GM23338 (cell line): ENCODE measurements at regions not wholly inside any gene's neighbourhood (a gene's known extent, or its start where the extent isn't known, plus 50 kb on each side); places are given as distances from the start of the nearest gene placed in this dataset.

Experiments
- ATAC-seq: fragments of 200-7000 bp; cut with Tn5 transposase; 3 replicates; pipeline ENCODE4 v1.9.1; 2020
- DNase-seq: peaks from one replicate; pipeline ENCODE4 v3.0.0-alpha.2; 2015; ENCODE audit warnings: low spot score
- H2AFZ ChIP-seq: fragments of 200-600 bp; sonication (generic); 2 replicates; pipeline ENCODE4 v1.8.0; 2016; ENCODE audit warnings: antibody characterized with exemption, mild to moderate bottlenecking, moderate library complexity
- H3F3A ChIP-seq: fragments of 200-600 bp; sonication (generic); replicated peaks from 2 replicates; pipeline ENCODE4 v1.8.0; 2017; ENCODE audit warnings: antibody characterized with exemption, mixed run types, low read depth
- H3K27ac ChIP-seq: fragments of 200-600 bp; sonication (generic); 2 replicates; pipeline ENCODE4 v1.6.1; 2016; ENCODE audit warnings: low read depth
- H3K27me3 ChIP-seq: fragments of 200-600 bp; sonication (generic); 2 replicates; pipeline ENCODE4 v1.8.0; 2016; ENCODE audit warnings: mild to moderate bottlenecking, mixed run types, moderate library complexity; ENCODE audit not compliant: insufficient read depth
- H3K36me3 ChIP-seq: fragments of 200-600 bp; sonication (generic); 2 replicates; pipeline ENCODE4 v1.8.0; 2016; ENCODE audit warnings: mild to moderate bottlenecking; ENCODE audit not compliant: insufficient read depth
- H3K4me1 ChIP-seq: fragments of 200-600 bp; sonication (generic); 2 replicates; pipeline ENCODE4 v1.8.0; 2016; ENCODE audit warnings: mild to moderate bottlenecking, moderate library complexity; ENCODE audit not compliant: insufficient read depth
- H3K4me2 ChIP-seq: fragments of 200-600 bp; sonication (generic); 2 replicates; pipeline ENCODE4 v1.7.1; 2017; ENCODE audit warnings: mixed run types
- H3K4me3 ChIP-seq: fragments of 200-600 bp; sonication (generic); 2 replicates; pipeline ENCODE4 v1.6.1; 2016; ENCODE audit warnings: mixed run types
- H3K79me2 ChIP-seq: fragments of 200-600 bp; sonication (generic); replicated peaks from 2 replicates; pipeline ENCODE4 v1.8.0; 2017; ENCODE audit warnings: mild to moderate bottlenecking; ENCODE audit not compliant: insufficient read depth
- H3K9me2 ChIP-seq: fragments of 200-600 bp; sonication (generic); 2 replicates; pipeline ENCODE4 v1.8.0; 2017; ENCODE audit not compliant: insufficient read depth
- H4K20me1 ChIP-seq: fragments of 200-600 bp; sonication (generic); replicated peaks from 2 replicates; pipeline ENCODE4 v1.8.0; 2017; ENCODE audit warnings: mild to moderate bottlenecking; ENCODE audit not compliant: insufficient read depth
- H3K27ac Mint-ChIP-seq: 2 replicates; pipeline ENCODE4 v1.8.0; 2020; ENCODE audit warnings: inconsistent platforms, mild to moderate bottlenecking, moderate library complexity, mixed read lengths
- H3K27me3 Mint-ChIP-seq: 3 replicates; pipeline ENCODE4 v1.8.0; 2022; ENCODE audit warnings: low read depth, mild to moderate bottlenecking, moderate library complexity, mixed read lengths, inconsistent platforms; ENCODE audit not compliant: insufficient read depth, poor library complexity
- H3K36me3 Mint-ChIP-seq: 3 replicates; pipeline ENCODE4 v1.8.0; 2021; ENCODE audit warnings: low read depth, mild to moderate bottlenecking, inconsistent platforms, moderate library complexity, mixed read lengths
- H3K4me1 Mint-ChIP-seq: 3 replicates; pipeline ENCODE4 v1.8.0; 2020; ENCODE audit warnings: mild to moderate bottlenecking, inconsistent platforms, mixed read lengths
- H3K4me3 Mint-ChIP-seq: 3 replicates; pipeline ENCODE4 v1.8.0; 2021; ENCODE audit warnings: moderate library complexity, mild to moderate bottlenecking, inconsistent platforms, mixed read lengths
- H3K9me3 Mint-ChIP-seq: 3 replicates; pipeline ENCODE4 v1.8.0; 2020; ENCODE audit warnings: moderate library complexity, mild to moderate bottlenecking, inconsistent platforms, mixed read lengths
- EZH2phosphoT487 ChIP-seq: fragments of 200-600 bp; sonication (generic); IDR thresholded peaks from one replicate; pipeline ENCODE4 v1.8.1; 2018; ENCODE audit warnings: antibody characterized with exemption; ENCODE audit not compliant: unreplicated experiment
- JUNB ChIP-seq: IDR thresholded peaks from one replicate; pipeline ENCODE4 v1.6.1; 2016; ENCODE audit warnings: antibody characterized with exemption; ENCODE audit not compliant: unreplicated experiment
- POLR2AphosphoS5 ChIP-seq: IDR thresholded peaks from 2 replicates; pipeline ENCODE4 v1.6.1; 2016; ENCODE audit warnings: antibody characterized with exemption, low read depth
- STAT1 ChIP-seq: IDR thresholded peaks from one replicate; pipeline ENCODE4 v1.6.1; 2016; ENCODE audit warnings: antibody characterized with exemption; ENCODE audit not compliant: unreplicated experiment
- ZNF114 ChIP-seq: fragments of 250-450 bp; sonication (Bioruptor Pico); IDR thresholded peaks from 2 replicates; pipeline ENCODE4 v1.5.0; 2020; ENCODE audit warnings: mild to moderate bottlenecking, moderate library complexity
- ZNF331 ChIP-seq: fragments of 250-450 bp; sonication (Bioruptor Pico); IDR thresholded peaks from 2 replicates; pipeline ENCODE4 v1.5.0; 2020; ENCODE audit warnings: low read depth, mild to moderate bottlenecking, moderate library complexity
- TF ChIP-seq, protein P1 (sequence below): fragments of 250-450 bp; sonication (Bioruptor Pico); IDR thresholded peaks from 2 replicates; pipeline ENCODE4 v1.5.0; 2020; ENCODE audit warnings: mild to moderate bottlenecking, moderate library complexity
- TF ChIP-seq, protein P2 (sequence below): IDR thresholded peaks from 2 replicates; pipeline ENCODE4 v1.6.1; 2016; ENCODE audit warnings: antibody characterized with exemption
- TF ChIP-seq, protein P3 (sequence below): IDR thresholded peaks from one replicate; pipeline ENCODE4 v1.6.1; 2018; ENCODE audit warnings: antibody characterized with exemption; ENCODE audit not compliant: unreplicated experiment
- TF ChIP-seq, protein P4 (sequence below), 2 experiments: fragments of 200-600 bp in 1 of 2; sonication (generic) in 1 of 2; conservative IDR thresholded peaks; 2 replicates each; pipeline versions ENCODE4 v1.5.1 to v1.6.1; 2016 to 2017; ENCODE audit warnings: antibody characterized with exemption in 2 of 2, low read depth in 2 of 2, mild to moderate bottlenecking in 2 of 2, moderate library complexity in 1 of 2

DNA sequence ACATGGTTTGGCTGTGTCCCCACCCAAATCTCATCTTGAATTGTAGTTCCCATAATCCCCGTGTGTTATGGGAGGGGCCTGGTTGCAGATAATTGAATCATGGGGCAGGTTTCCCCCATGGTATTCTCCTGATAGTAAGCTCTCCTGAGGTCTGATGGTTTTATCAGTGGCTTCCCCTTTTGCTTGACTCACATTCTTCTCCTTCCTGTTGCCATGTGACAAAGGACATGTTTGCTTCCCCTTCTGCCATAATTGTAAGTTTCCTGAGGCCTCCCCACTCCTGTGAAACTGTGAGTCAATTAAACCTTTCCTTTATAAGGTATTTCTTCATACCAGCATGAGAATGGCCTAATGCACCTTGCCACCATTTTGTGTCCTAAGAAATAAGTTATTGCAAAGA lies 415.0 kb downstream of the COL11A1 start:
- Histone ChIP-seq H2AFZ (no peak overlapping the region), H3F3A (no peaks in the 10 kb centered on the region), H3K4me1 (peaks cover 9% of the 10 kb centered on the region), H3K79me2 (no peaks in the 10 kb centered on the region), H3K36me3 (no peaks in the 10 kb centered on the region), H3K4me3 (no peak overlapping the region), H3K4me2 (no peak overlapping the region), H4K20me1 (no peaks in the 10 kb centered on the region), H3K27ac (no peak overlapping the region), H3K9me2 (peaks cover 4% of the 10 kb centered on the region; the same call in 1 of the 2 replicates), H3K27me3 (no peaks in the 10 kb centered on the region)
- Mint-ChIP-seq H3K4me1 (peaks cover 11% of the 10 kb centered on the region; the same call in 2 of the 3 replicates), H3K27ac (no peak overlapping the region), H3K4me3 (no peak overlapping the region), H3K36me3 (no peaks in the 10 kb centered on the region), H3K27me3 (no peaks in the 10 kb centered on the region), H3K9me3 (peaks cover 8% of the 10 kb centered on the region)
- DNase-seq (no peak), ATAC-seq (no peak)
- TF ChIP-seq, protein P1, sequence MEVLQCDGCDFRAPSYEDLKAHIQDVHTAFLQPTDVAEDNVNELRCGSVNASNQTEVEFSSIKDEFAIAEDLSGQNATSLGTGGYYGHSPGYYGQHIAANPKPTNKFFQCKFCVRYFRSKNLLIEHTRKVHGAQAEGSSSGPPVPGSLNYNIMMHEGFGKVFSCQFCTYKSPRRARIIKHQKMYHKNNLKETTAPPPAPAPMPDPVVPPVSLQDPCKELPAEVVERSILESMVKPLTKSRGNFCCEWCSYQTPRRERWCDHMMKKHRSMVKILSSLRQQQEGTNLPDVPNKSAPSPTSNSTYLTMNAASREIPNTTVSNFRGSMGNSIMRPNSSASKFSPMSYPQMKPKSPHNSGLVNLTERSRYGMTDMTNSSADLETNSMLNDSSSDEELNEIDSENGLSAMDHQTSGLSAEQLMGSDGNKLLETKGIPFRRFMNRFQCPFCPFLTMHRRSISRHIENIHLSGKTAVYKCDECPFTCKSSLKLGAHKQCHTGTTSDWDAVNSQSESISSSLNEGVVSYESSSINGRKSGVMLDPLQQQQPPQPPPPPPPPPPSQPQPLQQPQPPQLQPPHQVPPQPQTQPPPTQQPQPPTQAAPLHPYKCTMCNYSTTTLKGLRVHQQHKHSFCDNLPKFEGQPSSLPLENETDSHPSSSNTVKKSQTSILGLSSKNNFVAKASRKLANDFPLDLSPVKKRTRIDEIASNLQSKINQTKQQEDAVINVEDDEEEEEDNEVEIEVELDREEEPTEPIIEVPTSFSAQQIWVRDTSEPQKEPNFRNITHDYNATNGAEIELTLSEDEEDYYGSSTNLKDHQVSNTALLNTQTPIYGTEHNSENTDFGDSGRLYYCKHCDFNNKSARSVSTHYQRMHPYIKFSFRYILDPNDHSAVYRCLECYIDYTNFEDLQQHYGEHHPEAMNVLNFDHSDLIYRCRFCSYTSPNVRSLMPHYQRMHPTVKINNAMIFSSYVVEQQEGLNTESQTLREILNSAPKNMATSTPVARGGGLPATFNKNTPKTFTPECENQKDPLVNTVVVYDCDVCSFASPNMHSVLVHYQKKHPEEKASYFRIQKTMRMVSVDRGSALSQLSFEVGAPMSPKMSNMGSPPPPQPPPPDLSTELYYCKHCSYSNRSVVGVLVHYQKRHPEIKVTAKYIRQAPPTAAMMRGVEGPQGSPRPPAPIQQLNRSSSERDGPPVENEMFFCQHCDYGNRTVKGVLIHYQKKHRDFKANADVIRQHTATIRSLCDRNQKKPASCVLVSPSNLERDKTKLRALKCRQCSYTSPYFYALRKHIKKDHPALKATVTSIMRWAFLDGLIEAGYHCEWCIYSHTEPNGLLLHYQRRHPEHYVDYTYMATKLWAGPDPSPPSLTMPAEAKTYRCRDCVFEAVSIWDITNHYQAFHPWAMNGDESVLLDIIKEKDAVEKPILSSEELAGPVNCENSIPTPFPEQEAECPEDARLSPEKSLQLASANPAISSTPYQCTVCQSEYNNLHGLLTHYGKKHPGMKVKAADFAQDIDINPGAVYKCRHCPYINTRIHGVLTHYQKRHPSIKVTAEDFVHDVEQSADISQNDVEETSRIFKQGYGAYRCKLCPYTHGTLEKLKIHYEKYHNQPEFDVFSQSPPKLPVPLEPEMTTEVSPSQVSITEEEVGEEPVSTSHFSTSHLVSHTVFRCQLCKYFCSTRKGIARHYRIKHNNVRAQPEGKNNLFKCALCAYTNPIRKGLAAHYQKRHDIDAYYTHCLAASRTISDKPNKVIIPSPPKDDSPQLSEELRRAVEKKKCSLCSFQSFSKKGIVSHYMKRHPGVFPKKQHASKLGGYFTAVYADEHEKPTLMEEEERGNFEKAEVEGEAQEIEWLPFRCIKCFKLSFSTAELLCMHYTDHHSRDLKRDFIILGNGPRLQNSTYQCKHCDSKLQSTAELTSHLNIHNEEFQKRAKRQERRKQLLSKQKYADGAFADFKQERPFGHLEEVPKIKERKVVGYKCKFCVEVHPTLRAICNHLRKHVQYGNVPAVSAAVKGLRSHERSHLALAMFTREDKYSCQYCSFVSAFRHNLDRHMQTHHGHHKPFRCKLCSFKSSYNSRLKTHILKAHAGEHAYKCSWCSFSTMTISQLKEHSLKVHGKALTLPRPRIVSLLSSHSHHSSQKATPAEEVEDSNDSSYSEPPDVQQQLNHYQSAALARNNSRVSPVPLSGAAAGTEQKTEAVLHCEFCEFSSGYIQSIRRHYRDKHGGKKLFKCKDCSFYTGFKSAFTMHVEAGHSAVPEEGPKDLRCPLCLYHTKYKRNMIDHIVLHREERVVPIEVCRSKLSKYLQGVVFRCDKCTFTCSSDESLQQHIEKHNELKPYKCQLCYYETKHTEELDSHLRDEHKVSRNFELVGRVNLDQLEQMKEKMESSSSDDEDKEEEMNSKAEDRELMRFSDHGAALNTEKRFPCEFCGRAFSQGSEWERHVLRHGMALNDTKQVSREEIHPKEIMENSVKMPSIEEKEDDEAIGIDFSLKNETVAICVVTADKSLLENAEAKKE (CRISPR knock-in tag): no peak
- TF ChIP-seq, protein P2, sequence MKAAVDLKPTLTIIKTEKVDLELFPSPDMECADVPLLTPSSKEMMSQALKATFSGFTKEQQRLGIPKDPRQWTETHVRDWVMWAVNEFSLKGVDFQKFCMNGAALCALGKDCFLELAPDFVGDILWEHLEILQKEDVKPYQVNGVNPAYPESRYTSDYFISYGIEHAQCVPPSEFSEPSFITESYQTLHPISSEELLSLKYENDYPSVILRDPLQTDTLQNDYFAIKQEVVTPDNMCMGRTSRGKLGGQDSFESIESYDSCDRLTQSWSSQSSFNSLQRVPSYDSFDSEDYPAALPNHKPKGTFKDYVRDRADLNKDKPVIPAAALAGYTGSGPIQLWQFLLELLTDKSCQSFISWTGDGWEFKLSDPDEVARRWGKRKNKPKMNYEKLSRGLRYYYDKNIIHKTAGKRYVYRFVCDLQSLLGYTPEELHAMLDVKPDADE: no peak
- no peak for TF ChIP-seq STAT1
- TF ChIP-seq ZNF114 (CRISPR knock-in tag): no peak
- TF ChIP-seq EZH2phosphoT487: no peak
- TF ChIP-seq JUNB: no peak
- TF ChIP-seq, protein P3, sequence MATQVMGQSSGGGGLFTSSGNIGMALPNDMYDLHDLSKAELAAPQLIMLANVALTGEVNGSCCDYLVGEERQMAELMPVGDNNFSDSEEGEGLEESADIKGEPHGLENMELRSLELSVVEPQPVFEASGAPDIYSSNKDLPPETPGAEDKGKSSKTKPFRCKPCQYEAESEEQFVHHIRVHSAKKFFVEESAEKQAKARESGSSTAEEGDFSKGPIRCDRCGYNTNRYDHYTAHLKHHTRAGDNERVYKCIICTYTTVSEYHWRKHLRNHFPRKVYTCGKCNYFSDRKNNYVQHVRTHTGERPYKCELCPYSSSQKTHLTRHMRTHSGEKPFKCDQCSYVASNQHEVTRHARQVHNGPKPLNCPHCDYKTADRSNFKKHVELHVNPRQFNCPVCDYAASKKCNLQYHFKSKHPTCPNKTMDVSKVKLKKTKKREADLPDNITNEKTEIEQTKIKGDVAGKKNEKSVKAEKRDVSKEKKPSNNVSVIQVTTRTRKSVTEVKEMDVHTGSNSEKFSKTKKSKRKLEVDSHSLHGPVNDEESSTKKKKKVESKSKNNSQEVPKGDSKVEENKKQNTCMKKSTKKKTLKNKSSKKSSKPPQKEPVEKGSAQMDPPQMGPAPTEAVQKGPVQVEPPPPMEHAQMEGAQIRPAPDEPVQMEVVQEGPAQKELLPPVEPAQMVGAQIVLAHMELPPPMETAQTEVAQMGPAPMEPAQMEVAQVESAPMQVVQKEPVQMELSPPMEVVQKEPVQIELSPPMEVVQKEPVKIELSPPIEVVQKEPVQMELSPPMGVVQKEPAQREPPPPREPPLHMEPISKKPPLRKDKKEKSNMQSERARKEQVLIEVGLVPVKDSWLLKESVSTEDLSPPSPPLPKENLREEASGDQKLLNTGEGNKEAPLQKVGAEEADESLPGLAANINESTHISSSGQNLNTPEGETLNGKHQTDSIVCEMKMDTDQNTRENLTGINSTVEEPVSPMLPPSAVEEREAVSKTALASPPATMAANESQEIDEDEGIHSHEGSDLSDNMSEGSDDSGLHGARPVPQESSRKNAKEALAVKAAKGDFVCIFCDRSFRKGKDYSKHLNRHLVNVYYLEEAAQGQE: no peak
- TF ChIP-seq ZNF331: no peak
- TF ChIP-seq, protein P4, sequence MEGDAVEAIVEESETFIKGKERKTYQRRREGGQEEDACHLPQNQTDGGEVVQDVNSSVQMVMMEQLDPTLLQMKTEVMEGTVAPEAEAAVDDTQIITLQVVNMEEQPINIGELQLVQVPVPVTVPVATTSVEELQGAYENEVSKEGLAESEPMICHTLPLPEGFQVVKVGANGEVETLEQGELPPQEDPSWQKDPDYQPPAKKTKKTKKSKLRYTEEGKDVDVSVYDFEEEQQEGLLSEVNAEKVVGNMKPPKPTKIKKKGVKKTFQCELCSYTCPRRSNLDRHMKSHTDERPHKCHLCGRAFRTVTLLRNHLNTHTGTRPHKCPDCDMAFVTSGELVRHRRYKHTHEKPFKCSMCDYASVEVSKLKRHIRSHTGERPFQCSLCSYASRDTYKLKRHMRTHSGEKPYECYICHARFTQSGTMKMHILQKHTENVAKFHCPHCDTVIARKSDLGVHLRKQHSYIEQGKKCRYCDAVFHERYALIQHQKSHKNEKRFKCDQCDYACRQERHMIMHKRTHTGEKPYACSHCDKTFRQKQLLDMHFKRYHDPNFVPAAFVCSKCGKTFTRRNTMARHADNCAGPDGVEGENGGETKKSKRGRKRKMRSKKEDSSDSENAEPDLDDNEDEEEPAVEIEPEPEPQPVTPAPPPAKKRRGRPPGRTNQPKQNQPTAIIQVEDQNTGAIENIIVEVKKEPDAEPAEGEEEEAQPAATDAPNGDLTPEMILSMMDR (conservative IDR thresholded peaks at IDR 0.05; ENCODE audit: low read depth in 2 of 2): no peak
- TF ChIP-seq POLR2AphosphoS5: no peak
